ENCODE measurements at regions not wholly inside any gene's neighbourhood (a gene's known extent, or its start where the extent isn't known, plus 50 kb on each side); places are given as distances from the start of the nearest gene placed in this dataset.

DNA sequence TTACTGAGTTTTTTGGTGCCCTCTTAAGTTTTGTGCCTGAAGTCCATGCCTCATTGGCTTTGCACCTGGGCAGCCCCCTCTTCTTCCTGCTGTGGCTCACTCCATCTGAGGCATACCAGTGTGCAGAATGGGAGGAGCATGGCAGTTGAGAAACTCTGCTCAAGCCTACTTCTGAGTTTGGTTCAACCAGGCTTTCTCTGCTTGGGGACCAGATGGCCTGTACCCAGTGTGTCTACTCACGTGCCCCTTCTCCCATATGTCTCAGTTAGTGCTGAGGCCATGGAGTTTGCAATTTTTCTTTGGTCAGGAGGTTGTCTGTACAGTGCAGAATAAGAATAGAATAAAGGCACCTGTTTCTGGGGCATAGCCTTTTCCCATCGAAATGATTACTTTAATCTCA is 383.3 kb upstream of the DDHD1 start:
- DNase-seq (ENCODE audit: low read depth in 1 of 2, low spot score in 1 of 2): no peak
- H3K27me3 ChIP-seq (ENCODE audit: insufficient read depth, poor library complexity, severe bottlenecking): no peaks in the 10 kb centered on the region
- TF ChIP-seq REST (IDR thresholded peaks at IDR 0.05; ENCODE audit: insufficient replicate concordance, low read depth): no peak
- TF ChIP-seq SPI1 (IDR thresholded peaks at IDR 0.05; ENCODE audit: borderline replicate concordance, low read depth): no peak
- TF ChIP-seq, protein P1, sequence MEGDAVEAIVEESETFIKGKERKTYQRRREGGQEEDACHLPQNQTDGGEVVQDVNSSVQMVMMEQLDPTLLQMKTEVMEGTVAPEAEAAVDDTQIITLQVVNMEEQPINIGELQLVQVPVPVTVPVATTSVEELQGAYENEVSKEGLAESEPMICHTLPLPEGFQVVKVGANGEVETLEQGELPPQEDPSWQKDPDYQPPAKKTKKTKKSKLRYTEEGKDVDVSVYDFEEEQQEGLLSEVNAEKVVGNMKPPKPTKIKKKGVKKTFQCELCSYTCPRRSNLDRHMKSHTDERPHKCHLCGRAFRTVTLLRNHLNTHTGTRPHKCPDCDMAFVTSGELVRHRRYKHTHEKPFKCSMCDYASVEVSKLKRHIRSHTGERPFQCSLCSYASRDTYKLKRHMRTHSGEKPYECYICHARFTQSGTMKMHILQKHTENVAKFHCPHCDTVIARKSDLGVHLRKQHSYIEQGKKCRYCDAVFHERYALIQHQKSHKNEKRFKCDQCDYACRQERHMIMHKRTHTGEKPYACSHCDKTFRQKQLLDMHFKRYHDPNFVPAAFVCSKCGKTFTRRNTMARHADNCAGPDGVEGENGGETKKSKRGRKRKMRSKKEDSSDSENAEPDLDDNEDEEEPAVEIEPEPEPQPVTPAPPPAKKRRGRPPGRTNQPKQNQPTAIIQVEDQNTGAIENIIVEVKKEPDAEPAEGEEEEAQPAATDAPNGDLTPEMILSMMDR (IDR thresholded peaks at IDR 0.05; ENCODE audit: insufficient read depth, low read length): no peak
- TF ChIP-seq POLR2AphosphoS5 (IDR thresholded peaks at IDR 0.05; ENCODE audit: low read depth): no peak
- no peak for TF ChIP-seq GABPA (IDR thresholded peaks at IDR 0.05; ENCODE audit: low read depth)

GRCh38 chr14:53534841-53535240 is 381.7 kb upstream of the DDHD1 start:
- no peak for DNase-seq (ENCODE audit: low read depth in 1 of 2, low spot score in 1 of 2)
- TF ChIP-seq GABPA (IDR thresholded peaks at IDR 0.05; ENCODE audit: low read depth) (no peak), REST (IDR thresholded peaks at IDR 0.05; ENCODE audit: insufficient replicate concordance, low read depth) (no peak), SPI1 (IDR thresholded peaks at IDR 0.05; ENCODE audit: borderline replicate concordance, low read depth) (no peak), POLR2AphosphoS5 (IDR thresholded peaks at IDR 0.05; ENCODE audit: low read depth) (no peak)
- TF ChIP-seq, protein P1 (IDR thresholded peaks at IDR 0.05; ENCODE audit: insufficient read depth, low read length): no peak
- Histone ChIP-seq H3K27me3 (ENCODE audit: insufficient read depth, poor library complexity, severe bottlenecking) (no peaks in the 10 kb centered on the region), H3K4me3 (replicated peaks; ENCODE audit: insufficient read depth, low read length) (no peak overlapping the region), H3K27ac (replicated peaks) (no peak overlapping the region)

More for the DNA sequence above, 383.3 kb upstream of the DDHD1 start:
- Histone ChIP-seq H3K27ac (replicated peaks) (no peak overlapping the region), H3K4me3 (replicated peaks; ENCODE audit: insufficient read depth, low read length) (no peak overlapping the region)

- no peak for DNase-seq (ENCODE audit: low read depth in 1 of 2, low spot score in 1 of 2)
- TF ChIP-seq, protein P1 (IDR thresholded peaks at IDR 0.05; ENCODE audit: insufficient read depth, low read length): no peak
- TF ChIP-seq POLR2AphosphoS5 (IDR thresholded peaks at IDR 0.05; ENCODE audit: low read depth) (no peak), SPI1 (IDR thresholded peaks at IDR 0.05; ENCODE audit: borderline replicate concordance, low read depth) (no peak), GABPA (IDR thresholded peaks at IDR 0.05; ENCODE audit: low read depth) (no peak), REST (IDR thresholded peaks at IDR 0.05; ENCODE audit: insufficient replicate concordance, low read depth) (no peak)
- H3K27me3 ChIP-seq (ENCODE audit: insufficient read depth, poor library complexity, severe bottlenecking): no peaks in the 10 kb centered on the region
- H3K4me3 ChIP-seq (replicated peaks; ENCODE audit: insufficient read depth, low read length): no peak overlapping the region
- H3K27ac ChIP-seq (replicated peaks): no peak overlapping the region
These were observed 380.4 kb upstream of the DDHD1 start for GRCh38 chr14:53533384-53533970.

All from HL-60 (cell line).